Nephron (organoid): ENCODE measurements at regions not wholly inside any gene's neighbourhood (a gene's known extent, or its start where the extent isn't known, plus 50 kb on each side); places are given as distances from the start of the nearest gene placed in this dataset.

Source experiments
- H3K27ac Mint-ChIP-seq, 3 experiments: 2 replicates each; pipeline ENCODE4 v1.8.0; 2020; ENCODE audit warnings: mixed read lengths in 3 of 3, mild to moderate bottlenecking in 2 of 3, moderate library complexity in 1 of 3
- H3K27me3 Mint-ChIP-seq: 2 replicates; pipeline ENCODE4 v1.8.0; 2021; ENCODE audit warnings: low read depth, mild to moderate bottlenecking, moderate library complexity, mixed read lengths
- H3K36me3 Mint-ChIP-seq: 2 replicates; pipeline ENCODE4 v1.8.0; 2020; ENCODE audit warnings: low read depth, mixed read lengths
- H3K4me1 Mint-ChIP-seq: 2 replicates; pipeline ENCODE4 v1.8.0; 2020; ENCODE audit warnings: mixed read lengths
- H3K4me3 Mint-ChIP-seq, 3 experiments: 2 replicates each; pipeline ENCODE4 v1.8.0; 2020; ENCODE audit warnings: mild to moderate bottlenecking in 3 of 3, mixed read lengths in 3 of 3, moderate library complexity in 2 of 3
- H3K9me3 Mint-ChIP-seq: 2 replicates; pipeline ENCODE4 v1.8.0; 2020; ENCODE audit warnings: mixed read lengths
- CTCF ChIP-seq, 3 experiments: fragments of 200-600 bp; sonication (generic); IDR thresholded peaks; one replicate each; pipeline ENCODE4 v1.5.0; 2021; ENCODE audit warnings: antibody characterized with exemption in 3 of 3; ENCODE audit not compliant: unreplicated experiment in 3 of 3

- no peak overlapping the region for H3K27ac Mint-ChIP-seq
- peaks cover 12% of the 10 kb centered on the region for H3K9me3 Mint-ChIP-seq
- no peak for TF ChIP-seq CTCF (IDR thresholded peaks at IDR 0.05; ENCODE audit: unreplicated experiment in 3 of 3)
- no peaks in the 10 kb centered on the region for H3K36me3 Mint-ChIP-seq
- H3K4me1 Mint-ChIP-seq: no peaks in the 10 kb centered on the region
- no peak overlapping the region for H3K4me3 Mint-ChIP-seq
- no peaks in the 10 kb centered on the region for H3K27me3 Mint-ChIP-seq
Observed at GRCh38 chr4:132056496-132056895, 1092.6 kb upstream of the PCDH10 start.

GRCh38 chr4:132059227-132059626, 1089.9 kb upstream of the PCDH10 start:
- no peak for TF ChIP-seq CTCF (IDR thresholded peaks at IDR 0.05; ENCODE audit: unreplicated experiment in 3 of 3)
- Mint-ChIP-seq H3K36me3 (peaks cover 5% of the 10 kb centered on the region), H3K27me3 (no peaks in the 10 kb centered on the region), H3K4me3 (no peak overlapping the region), H3K27ac (no peak overlapping the region), H3K4me1 (no peaks in the 10 kb centered on the region), H3K9me3 (peaks cover 17% of the 10 kb centered on the region)

GRCh38 chr4:132062611-132063239, 1086.4 kb upstream of the PCDH10 start:
- peaks cover 11% of the 10 kb centered on the region for H3K9me3 Mint-ChIP-seq
- H3K27ac Mint-ChIP-seq: no peak overlapping the region
- no peak for TF ChIP-seq CTCF (IDR thresholded peaks at IDR 0.05; ENCODE audit: unreplicated experiment in 3 of 3)
- no peaks in the 10 kb centered on the region for H3K27me3 Mint-ChIP-seq
- H3K4me3 Mint-ChIP-seq: no peak overlapping the region
- H3K4me1 Mint-ChIP-seq: no peaks in the 10 kb centered on the region
- H3K36me3 Mint-ChIP-seq: peaks cover 5% of the 10 kb centered on the region

- H3K27me3 Mint-ChIP-seq: no peaks in the 10 kb centered on the region
- no peak for TF ChIP-seq CTCF (IDR thresholded peaks at IDR 0.05; ENCODE audit: unreplicated experiment in 3 of 3)
- no peak overlapping the region for H3K4me3 Mint-ChIP-seq
- H3K4me1 Mint-ChIP-seq: no peaks in the 10 kb centered on the region
- H3K27ac Mint-ChIP-seq: no peak overlapping the region
- peaks cover 5% of the 10 kb centered on the region for H3K36me3 Mint-ChIP-seq
- peaks cover 8% of the 10 kb centered on the region for H3K9me3 Mint-ChIP-seq
Observed at GRCh38 chr4:132063829-132064228, 1085.3 kb upstream of the PCDH10 start.

DNA sequence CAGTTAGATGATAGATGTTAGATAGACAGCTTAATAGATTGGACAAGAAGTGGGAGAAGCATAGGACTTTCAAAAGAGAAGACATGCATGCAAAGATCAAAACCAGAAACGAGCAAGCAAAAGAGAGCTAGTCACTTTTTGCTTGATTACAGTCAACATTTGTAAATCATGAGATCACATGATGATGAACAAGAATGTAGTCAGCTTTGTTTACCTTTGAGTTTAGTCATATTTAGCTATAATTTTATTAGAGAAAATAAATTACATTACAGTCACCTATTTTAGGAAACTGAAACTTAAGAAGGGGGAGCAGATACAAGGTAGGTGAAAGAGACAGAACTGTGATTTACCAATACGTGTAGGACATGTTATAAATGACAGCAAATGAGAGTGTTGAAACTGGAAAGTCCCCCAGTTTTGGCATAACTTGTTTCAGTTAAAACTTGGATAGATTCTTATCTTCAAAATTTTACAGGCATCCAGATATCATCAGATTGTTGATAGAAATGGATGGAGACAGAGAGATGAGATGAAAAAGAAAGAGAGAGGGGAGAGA, 1083.1 kb upstream of the PCDH10 start:
- Mint-ChIP-seq H3K4me3 (no peak overlapping the region), H3K27ac (no peak overlapping the region), H3K4me1 (no peaks in the 10 kb centered on the region), H3K9me3 (peaks cover 4% of the 10 kb centered on the region), H3K27me3 (no peaks in the 10 kb centered on the region), H3K36me3 (peaks cover 5% of the 10 kb centered on the region)
- TF ChIP-seq CTCF (IDR thresholded peaks at IDR 0.05; ENCODE audit: unreplicated experiment in 3 of 3): no peak

- H3K36me3 Mint-ChIP-seq: no peaks in the 10 kb centered on the region
- H3K4me3 Mint-ChIP-seq: no peak overlapping the region
- H3K4me1 Mint-ChIP-seq: no peaks in the 10 kb centered on the region
- no peaks in the 10 kb centered on the region for H3K9me3 Mint-ChIP-seq
- no peak for TF ChIP-seq CTCF (IDR thresholded peaks at IDR 0.05; ENCODE audit: unreplicated experiment in 3 of 3)
- H3K27me3 Mint-ChIP-seq: no peaks in the 10 kb centered on the region
- no peak overlapping the region for H3K27ac Mint-ChIP-seq
Observed at GRCh38 chr4:132071815-132072214, 1077.3 kb upstream of the PCDH10 start.
